ENCODE measurements at regions not wholly inside any gene's neighbourhood (a gene's known extent, or its start where the extent isn't known, plus 50 kb on each side); places are given as distances from the start of the nearest gene placed in this dataset.

- TF ChIP-seq CTCF (IDR thresholded peaks at IDR 0.05) = no peak
- TF ChIP-seq EP300 (IDR thresholded peaks at IDR 0.05) = no peak
- TF ChIP-seq POLR2A (IDR thresholded peaks at IDR 0.05) = no peak
Observed at GRCh38 chr1:228884196-228884595, 148.9 kb downstream of the RHOU start.

Data from ovary (tissue), 3 donors.